GM21529 (cell line): ENCODE measurements at regions not wholly inside any gene's neighbourhood (a gene's known extent, or its start where the extent isn't known, plus 50 kb on each side); places are given as distances from the start of the nearest gene placed in this dataset.

Source experiments
- ATAC-seq: cut with Tn5 transposase; IDR thresholded peaks from one replicate; pipeline ENCODE4 v1.9.1; 2021; ENCODE audit not compliant: unreplicated experiment

DNA sequence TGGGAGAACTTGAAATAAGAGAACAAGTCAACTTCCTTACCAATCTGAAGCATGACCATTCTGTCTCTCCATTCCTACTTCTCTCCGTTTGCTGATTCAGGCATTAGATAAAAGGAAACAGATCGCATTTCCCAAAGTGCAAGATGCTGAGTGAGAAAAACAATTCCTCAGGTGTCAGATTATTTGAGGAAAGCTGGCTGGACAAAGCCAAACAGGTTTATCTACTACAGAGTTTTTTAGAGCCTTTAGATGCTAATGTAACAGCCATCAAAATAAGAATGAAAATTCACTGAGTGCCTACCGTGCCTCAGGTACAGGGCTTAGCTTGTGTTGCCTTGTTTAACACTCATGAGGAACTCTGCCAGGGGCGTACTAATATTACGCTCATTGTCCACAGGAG lies 135.9 kb upstream of the MBL2 start:
- ATAC-seq: no peak

GRCh38 chr10:52906046-52906445 lies 133.5 kb upstream of the MBL2 start:
- no peak for ATAC-seq

- ATAC-seq: no peak
These were observed 130.9 kb upstream of the MBL2 start for GRCh38 chr10:52903397-52903938.

- peak; percentile 66 for ATAC-seq
These were observed 128.0 kb upstream of the MBL2 start for GRCh38 chr10:52900593-52900992.

DNA sequence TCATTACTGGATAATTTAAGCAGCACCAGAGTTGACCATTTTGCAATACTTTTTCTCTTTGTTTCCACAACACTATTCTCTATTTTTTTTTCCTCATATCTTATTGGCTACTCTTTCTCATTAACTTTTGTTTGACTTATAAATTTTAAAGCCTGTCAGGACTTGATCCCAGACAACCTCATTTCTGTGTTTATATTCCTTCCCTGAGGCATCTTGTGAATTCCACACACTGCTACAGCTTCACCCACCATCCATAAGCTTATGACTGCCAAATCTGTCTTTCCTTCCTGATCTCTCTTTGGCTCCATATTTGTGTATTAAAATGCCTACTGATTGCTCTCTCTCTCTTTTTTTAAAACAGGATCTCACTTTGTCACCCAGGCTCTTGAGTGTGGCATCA lies 124.6 kb upstream of the MBL2 start:
- no peak for ATAC-seq

GRCh38 chr10:52895059-52895458 lies 122.5 kb upstream of the MBL2 start:
- no peak for ATAC-seq

DNA sequence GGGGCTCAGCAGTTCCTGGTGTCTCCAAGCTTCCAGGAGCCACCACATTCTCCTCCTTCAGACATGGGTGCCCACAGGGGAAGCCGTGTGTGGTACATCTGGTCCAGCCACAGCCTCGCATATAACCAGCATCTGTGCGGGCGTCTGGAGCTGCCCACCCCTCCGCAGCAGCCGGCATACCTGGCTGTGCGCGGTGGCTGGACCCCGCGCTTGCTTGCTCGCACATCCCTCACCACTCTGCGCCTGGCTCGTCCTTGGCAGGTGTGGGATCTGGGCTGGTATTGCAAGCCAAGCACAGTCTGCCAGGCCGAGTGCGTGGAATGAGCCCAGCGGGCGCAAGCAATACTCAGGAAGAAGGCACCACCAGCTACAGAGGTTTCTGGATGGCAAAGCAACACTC lies 117.7 kb upstream of the MBL2 start:
- ATAC-seq: no peak

- no peak for ATAC-seq
These were observed 117.0 kb upstream of the MBL2 start for GRCh38 chr10:52889611-52890010.

- ATAC-seq: peak; percentile 96
These were observed 111.7 kb upstream of the MBL2 start for GRCh38 chr10:52883996-52884871.

DNA sequence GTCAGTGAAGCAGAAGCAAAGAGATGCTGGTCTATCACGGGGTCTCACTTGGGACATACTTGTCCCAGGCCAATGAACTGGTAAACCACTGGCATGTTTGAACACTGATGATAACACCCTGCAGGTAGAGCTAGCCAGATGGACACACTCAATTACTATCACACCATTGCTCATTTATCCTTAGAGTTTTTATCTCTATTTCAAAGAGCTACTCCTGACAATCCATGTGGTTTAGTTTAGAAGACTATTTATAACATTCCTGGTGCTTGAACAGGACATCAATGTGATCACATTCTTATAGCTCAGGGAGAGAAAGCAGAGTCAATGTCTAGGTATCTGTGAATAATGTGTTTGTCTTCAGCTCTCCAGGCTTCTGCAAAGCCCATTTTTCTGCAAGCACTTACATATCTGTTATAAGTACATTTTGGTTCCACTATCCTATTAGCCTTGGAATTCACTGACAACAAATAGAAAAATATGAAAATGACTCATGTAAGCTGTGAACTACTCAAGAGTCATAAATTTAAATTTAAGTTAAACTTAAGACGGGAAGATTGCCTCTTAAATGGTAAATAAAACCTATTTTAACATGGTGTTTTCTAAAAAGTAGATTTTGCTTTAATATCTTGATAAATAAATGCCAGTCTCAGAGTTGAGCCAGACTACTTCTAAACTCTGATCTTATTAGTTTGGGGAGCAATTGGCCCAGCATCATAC lies 106.7 kb upstream of the MBL2 start:
- no peak for ATAC-seq

DNA sequence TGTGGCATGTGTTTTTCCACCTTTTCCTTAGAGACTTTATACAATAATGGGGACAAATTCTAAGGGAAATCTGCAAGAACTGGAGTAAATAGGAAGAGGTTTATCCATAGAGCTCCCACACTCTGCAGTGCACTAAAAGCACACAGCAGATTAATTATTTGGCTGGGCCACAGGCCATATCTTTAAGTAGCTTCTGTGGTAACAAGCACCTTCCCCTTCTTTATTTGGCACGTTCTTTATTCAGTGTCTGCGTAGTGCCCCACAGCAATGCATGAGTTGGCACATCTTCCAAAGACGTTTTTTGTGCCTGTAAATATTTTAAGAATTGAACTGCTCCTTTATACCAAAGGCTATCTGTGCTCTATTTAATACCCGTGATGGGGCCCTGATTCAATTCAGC lies 104.9 kb upstream of the MBL2 start:
- no peak for ATAC-seq

- no peak for ATAC-seq
These were observed 102.8 kb upstream of the MBL2 start for GRCh38 chr10:52875336-52875735.

- ATAC-seq: no peak
These were observed 102.0 kb upstream of the MBL2 start for GRCh38 chr10:52874581-52874980.

DNA sequence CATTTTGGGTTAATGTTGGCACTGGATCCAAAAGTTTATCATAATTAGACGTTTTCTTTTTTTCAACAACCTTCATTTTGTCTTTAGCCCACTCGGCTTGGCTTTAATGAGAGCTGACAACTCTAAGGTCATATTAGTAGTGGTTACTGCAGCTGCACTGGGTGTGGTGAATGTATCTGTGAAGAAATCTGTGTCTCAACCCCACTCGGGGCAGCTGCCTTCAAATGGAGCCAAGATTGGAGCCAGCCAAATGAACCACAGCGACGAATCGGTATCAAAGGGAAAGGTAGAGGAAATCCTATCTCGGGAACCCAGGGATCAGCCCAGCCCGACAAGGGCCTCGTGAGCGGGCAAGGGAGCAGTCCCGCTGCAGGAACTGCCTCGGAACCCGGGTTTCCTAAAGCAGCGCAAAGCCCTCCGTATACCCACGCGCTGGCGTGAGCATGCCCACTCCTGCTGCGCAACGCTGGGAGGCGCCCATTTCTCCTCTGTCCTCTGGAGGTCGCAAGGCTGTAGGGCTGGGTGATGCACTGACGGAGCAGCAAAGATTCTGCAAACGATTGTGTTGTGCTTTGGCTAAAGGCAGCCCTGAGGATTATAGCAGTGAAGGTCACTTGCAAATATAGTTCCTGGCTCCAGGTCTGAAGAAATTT lies 98.7 kb upstream of the MBL2 start:
- ATAC-seq: no peak

DNA sequence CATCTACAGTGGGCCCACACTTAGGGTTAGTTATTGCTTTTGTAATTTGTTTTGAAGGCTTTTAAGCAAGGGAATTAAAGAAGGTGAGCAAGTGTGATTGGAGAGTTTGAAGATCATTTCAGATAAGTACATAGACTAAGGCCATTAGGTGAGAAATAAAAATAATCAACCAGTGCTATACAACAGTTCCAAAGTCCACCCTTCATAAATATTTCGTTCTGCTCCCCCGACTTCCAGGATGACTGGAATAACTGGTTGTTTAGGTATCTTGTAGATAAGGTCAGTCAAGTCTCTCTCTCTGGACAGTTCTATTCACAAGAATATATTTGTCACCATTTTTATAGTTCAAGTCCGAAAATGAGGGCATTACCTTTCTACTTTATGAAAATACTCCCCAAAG lies 98.0 kb upstream of the MBL2 start:
- no peak for ATAC-seq

- ATAC-seq: no peak
These were observed 97.3 kb upstream of the MBL2 start for GRCh38 chr10:52869864-52870263.

- no peak for ATAC-seq
These were observed 92.6 kb upstream of the MBL2 start for GRCh38 chr10:52865213-52865612.

DNA sequence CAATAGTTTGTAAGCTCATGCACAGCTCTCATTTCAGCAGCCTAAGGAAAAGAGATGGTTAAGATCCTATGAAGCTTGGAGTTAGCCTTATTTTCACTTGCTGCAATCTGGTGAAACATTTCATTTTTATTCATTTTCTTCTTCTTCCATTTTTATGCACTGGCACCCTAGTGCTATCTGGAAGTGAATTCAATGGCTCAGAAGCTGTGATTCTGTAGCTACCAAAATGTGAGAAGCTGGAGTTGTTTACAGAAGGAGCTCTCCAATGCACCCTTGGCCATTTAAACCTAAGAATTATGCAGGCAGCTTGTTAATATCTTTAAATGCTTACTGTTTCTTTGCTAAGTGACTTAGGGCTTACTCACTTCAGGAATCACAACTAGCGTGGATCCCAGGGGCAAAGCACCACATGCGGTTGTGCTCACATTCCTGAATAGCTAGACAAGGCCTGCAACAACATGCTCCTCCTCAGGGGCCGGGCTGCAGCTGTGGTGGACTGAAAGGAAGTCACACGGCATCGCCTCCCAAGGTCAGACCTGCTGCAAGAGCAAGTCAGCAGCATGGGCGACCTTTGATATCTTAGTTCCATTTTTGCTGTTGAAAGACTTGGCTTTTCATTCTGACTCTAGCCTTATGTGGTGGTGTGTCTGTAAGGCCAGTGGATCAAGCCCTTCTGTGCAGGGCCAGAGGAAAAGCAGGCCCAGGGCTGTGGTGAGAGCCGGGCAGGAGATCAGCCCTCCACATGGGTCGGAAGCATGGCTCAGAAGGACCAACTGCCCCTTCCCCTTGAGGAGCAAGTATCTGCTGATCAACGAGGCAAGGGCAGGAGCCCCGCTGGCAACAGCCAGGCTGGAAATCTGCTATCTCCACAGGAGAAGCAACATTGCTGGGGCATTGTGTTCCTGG lies 91.9 kb upstream of the MBL2 start:
- no peak for ATAC-seq

- ATAC-seq: no peak
These were observed 86.1 kb upstream of the MBL2 start for GRCh38 chr10:52858722-52859121.

- ATAC-seq: no peak
These were observed 83.2 kb upstream of the MBL2 start for GRCh38 chr10:52855546-52856325.
